CD8-positive, alpha-beta memory T cell (primary cell): ENCODE measurements at regions not wholly inside any gene's neighbourhood (a gene's known extent, or its start where the extent isn't known, plus 50 kb on each side); places are given as distances from the start of the nearest gene placed in this dataset.

Experiments
- CTCF ChIA-PET: fragments of 350-600 bp; sonication (Branson Sonifier 250); formaldehyde crosslinking; loops from one replicate; lab custom pipeline; 2021; ENCODE audit warnings: antibody characterized with exemption; lab: Charles Lee
- POLR2A ChIA-PET: fragments of 350-600 bp; sonication (Branson Sonifier 250); formaldehyde crosslinking; loops from one replicate; lab custom pipeline; 2021; ENCODE audit warnings: antibody characterized with exemption; lab: Charles Lee
- DNase-seq, 5 donors: peaks; one replicate each; pipeline versions ENCODE4 v3.0.0 to v3.0.0-alpha.2; 2020 to 2022; ENCODE audit warnings: mixed read lengths in 1 of 5
- H3K27ac ChIP-seq: one replicate; pipeline ENCODE4 v1.7.0; 2013; ENCODE audit warnings: low read depth, mild to moderate bottlenecking, low read length, moderate library complexity
- H3K27me3 ChIP-seq: 2 replicates; pipeline ENCODE4 v1.7.0; 2013; ENCODE audit warnings: low read length, mild to moderate bottlenecking; ENCODE audit not compliant: insufficient read depth, poor library complexity, severe bottlenecking
- H3K36me3 ChIP-seq: 2 replicates; pipeline ENCODE4 v1.7.0; 2013; ENCODE audit warnings: mild to moderate bottlenecking, low read length, moderate library complexity; ENCODE audit not compliant: insufficient read depth
- H3K4me1 ChIP-seq: 2 replicates; pipeline ENCODE4 v1.7.0; 2013; ENCODE audit warnings: mild to moderate bottlenecking, low read length, moderate library complexity; ENCODE audit not compliant: insufficient read depth
- H3K4me3 ChIP-seq: 2 replicates; pipeline ENCODE4 v1.7.0; 2013; ENCODE audit warnings: mild to moderate bottlenecking, low read length
- H3K9me3 ChIP-seq: 2 replicates; pipeline ENCODE4 v1.7.0; 2013; ENCODE audit warnings: mild to moderate bottlenecking, low read length
- H3K27ac Mint-ChIP-seq, 8 donors: one replicate each; pipeline ENCODE4 v1.8.0; 2020 to 2021; ENCODE audit warnings: mixed read lengths in 8 of 8, mild to moderate bottlenecking in 6 of 8, inconsistent platforms in 3 of 8, moderate library complexity in 3 of 8
- H3K27me3 Mint-ChIP-seq, 2 donors: one replicate each; pipeline ENCODE4 v1.8.0; 2020 to 2021; ENCODE audit warnings: mixed read lengths in 2 of 2, mild to moderate bottlenecking in 1 of 2, moderate library complexity in 1 of 2
- H3K36me3 Mint-ChIP-seq, 3 donors: one replicate each; pipeline ENCODE4 v1.8.0; 2020 to 2021; ENCODE audit warnings: mixed read lengths in 3 of 3, inconsistent platforms in 1 of 3, mild to moderate bottlenecking in 1 of 3
- H3K4me1 Mint-ChIP-seq, 3 donors: one replicate each; pipeline ENCODE4 v1.8.0; 2020 to 2021; ENCODE audit warnings: mixed read lengths in 3 of 3, inconsistent platforms in 1 of 3, mild to moderate bottlenecking in 1 of 3
- H3K4me3 Mint-ChIP-seq, 7 donors: one replicate each; pipeline ENCODE4 v1.8.0; 2020 to 2021; ENCODE audit warnings: mixed read lengths in 7 of 7, mild to moderate bottlenecking in 6 of 7, moderate library complexity in 4 of 7, inconsistent platforms in 2 of 7
- H3K9me3 Mint-ChIP-seq, 5 donors: one replicate each; pipeline ENCODE4 v1.8.0; 2020 to 2022; ENCODE audit warnings: mixed read lengths in 5 of 5, mild to moderate bottlenecking in 3 of 5, moderate library complexity in 2 of 5, inconsistent platforms in 1 of 5

- Histone ChIP-seq H3K4me3 (no peak overlapping the region), H3K27me3 (no peaks in the 10 kb centered on the region), H3K4me1 (no peaks in the 10 kb centered on the region), H3K36me3 (no peaks in the 10 kb centered on the region), H3K9me3 (no peaks in the 10 kb centered on the region), H3K27ac (no peak overlapping the region)
- H3K36me3 Mint-ChIP-seq, result peaks cover 0 to 3% (median 3%) of the 10 kb centered on the region in 3 donors
- H3K4me1 Mint-ChIP-seq, result peaks cover 8 to 21% (median 19%) of the 10 kb centered on the region in 3 donors
- DNase-seq, result no peak
- ChIA-PET CTCF (interaction anchor here (1.2 kb wide), 1 partner anchor 15 kb away, joined by 3 read pairs; no protein-coding TSS in a partner anchor), POLR2A (no interaction called here)
- H3K9me3 Mint-ChIP-seq, result no peaks in the 10 kb centered on the region
- no peak overlapping the region for H3K4me3 Mint-ChIP-seq
- no peak overlapping the region for H3K27ac Mint-ChIP-seq
- H3K27me3 Mint-ChIP-seq, result peaks cover 0 to 3% of the 10 kb centered on the region in 2 donors
These were observed 739.2 kb downstream of the VRK1 start for GRCh38 chr14:97536421-97536820.

- H3K4me1 ChIP-seq, result peaks cover 4% of the 10 kb centered on the region
- Mint-ChIP-seq H3K27me3 (peaks cover 0 to 3% of the 10 kb centered on the region in 2 donors), H3K9me3 (no peaks in the 10 kb centered on the region), H3K36me3 (peaks cover 0 to 3% (median 0%) of the 10 kb centered on the region in 3 donors), H3K4me1 (peaks cover 20 to 32% (median 32%) of the 10 kb centered on the region in 3 donors), H3K4me3 (no peak overlapping the region), H3K27ac (peak overlapping the region in 3 of 8 donors; percentile 22 to 72 (median 43))
- H3K9me3 ChIP-seq, result no peaks in the 10 kb centered on the region
- H3K4me3 ChIP-seq, result no peak overlapping the region
- no peak overlapping the region for H3K27ac ChIP-seq
- CTCF ChIA-PET, result no interaction called here
- DNase-seq, result no peak
- POLR2A ChIA-PET, result no interaction called here
- no peaks in the 10 kb centered on the region for H3K36me3 ChIP-seq
- H3K27me3 ChIP-seq, result no peaks in the 10 kb centered on the region
These were observed 741.7 kb downstream of the VRK1 start for GRCh38 chr14:97538749-97539410.

- Histone ChIP-seq H3K9me3 (no peaks in the 10 kb centered on the region), H3K4me3 (no peak overlapping the region), H3K4me1 (peaks cover 8% of the 10 kb centered on the region), H3K27me3 (no peaks in the 10 kb centered on the region), H3K36me3 (no peaks in the 10 kb centered on the region), H3K27ac (no peak overlapping the region)
- DNase-seq, result no peak
- Mint-ChIP-seq H3K4me3 (no peak overlapping the region), H3K4me1 (peaks cover 26 to 37% (median 37%) of the 10 kb centered on the region in 3 donors), H3K9me3 (no peaks in the 10 kb centered on the region), H3K36me3 (peaks cover 0 to 3% (median 0%) of the 10 kb centered on the region in 3 donors), H3K27me3 (peaks cover 0 to 3% of the 10 kb centered on the region in 2 donors), H3K27ac (peak overlapping the region in 1 of 8 donors; percentile 72)
- POLR2A ChIA-PET, result no interaction called here
- CTCF ChIA-PET, result no interaction called here
These were observed 742.2 kb downstream of the VRK1 start for GRCh38 chr14:97539411-97539795.

- peaks cover 0 to 3% of the 10 kb centered on the region in 2 donors for H3K27me3 Mint-ChIP-seq
- Histone ChIP-seq H3K9me3 (no peaks in the 10 kb centered on the region), H3K36me3 (no peaks in the 10 kb centered on the region), H3K27ac (no peak overlapping the region), H3K27me3 (no peaks in the 10 kb centered on the region), H3K4me1 (peaks cover 8% of the 10 kb centered on the region), H3K4me3 (no peak overlapping the region)
- no peak overlapping the region for H3K4me3 Mint-ChIP-seq
- H3K27ac Mint-ChIP-seq, result peak overlapping the region in 1 of 8 donors; percentile 8
- ChIA-PET POLR2A (no interaction called here), CTCF (no interaction called here)
- H3K4me1 Mint-ChIP-seq, result peaks cover 27 to 42% (median 42%) of the 10 kb centered on the region in 3 donors
- H3K9me3 Mint-ChIP-seq, result no peaks in the 10 kb centered on the region
- peaks cover 0 to 3% (median 0%) of the 10 kb centered on the region in 3 donors for H3K36me3 Mint-ChIP-seq
- no peak for DNase-seq
These were observed 742.7 kb downstream of the VRK1 start for GRCh38 chr14:97539884-97540283.

GRCh38 chr14:97543221-97543620 lies 746.0 kb downstream of the VRK1 start:
- H3K36me3 ChIP-seq, result no peaks in the 10 kb centered on the region
- Mint-ChIP-seq H3K36me3 (peaks cover 0 to 6% (median 0%) of the 10 kb centered on the region in 3 donors), H3K27me3 (peaks cover 0 to 2% of the 10 kb centered on the region in 2 donors), H3K9me3 (no peaks in the 10 kb centered on the region), H3K4me1 (peaks cover 27 to 44% (median 39%) of the 10 kb centered on the region in 3 donors), H3K4me3 (peak overlapping the region in 2 of 7 donors; percentile 15 to 34), H3K27ac (peak overlapping the region in 3 of 8 donors; percentile 6 to 56 (median 24))
- H3K4me3 ChIP-seq, result no peak overlapping the region
- DNase-seq, result no peak
- no peaks in the 10 kb centered on the region for H3K9me3 ChIP-seq
- H3K4me1 ChIP-seq, result peaks cover 8% of the 10 kb centered on the region
- no peaks in the 10 kb centered on the region for H3K27me3 ChIP-seq
- no peak overlapping the region for H3K27ac ChIP-seq
- POLR2A ChIA-PET, result interaction anchor here (0.8 kb wide), 1 partner anchor 76 kb away, joined by 3 read pairs; no protein-coding TSS in a partner anchor
- CTCF ChIA-PET, result interaction anchor here (1.4 kb wide), 1 partner anchor 36 kb away, joined by 3 read pairs; no protein-coding TSS in a partner anchor

- H3K27ac Mint-ChIP-seq, result peak overlapping the region in 4 of 8 donors; percentile 5 to 66 (median 31)
- peaks cover 0 to 6% (median 0%) of the 10 kb centered on the region in 3 donors for H3K36me3 Mint-ChIP-seq
- Histone ChIP-seq H3K27ac (no peak overlapping the region), H3K36me3 (no peaks in the 10 kb centered on the region), H3K27me3 (no peaks in the 10 kb centered on the region), H3K4me1 (peaks cover 8% of the 10 kb centered on the region), H3K9me3 (no peaks in the 10 kb centered on the region), H3K4me3 (no peak overlapping the region)
- H3K4me3 Mint-ChIP-seq, result peak overlapping the region in 4 of 7 donors; percentile 13 to 61 (median 34)
- no peaks in the 10 kb centered on the region for H3K9me3 Mint-ChIP-seq
- peaks cover 0 to 2% of the 10 kb centered on the region in 2 donors for H3K27me3 Mint-ChIP-seq
- ChIA-PET CTCF (interaction anchor here (1.4 kb wide), 1 partner anchor 36 kb away, joined by 3 read pairs; no protein-coding TSS in a partner anchor), POLR2A (interaction anchor here (0.7 to 0.8 kb wide), 2 partner anchors 13 to 76 kb away, joined by 3 to 4 read pairs; no protein-coding TSS in a partner anchor)
- no peak for DNase-seq
- peaks cover 21 to 38% (median 34%) of the 10 kb centered on the region in 3 donors for H3K4me1 Mint-ChIP-seq
These were observed 746.6 kb downstream of the VRK1 start for GRCh38 chr14:97543816-97544215.

GRCh38 chr14:97544571-97544970 lies 747.4 kb downstream of the VRK1 start:
- H3K27ac ChIP-seq, result no peak overlapping the region
- no peak for DNase-seq
- H3K36me3 Mint-ChIP-seq, result peaks cover 0 to 5% (median 0%) of the 10 kb centered on the region in 3 donors
- H3K36me3 ChIP-seq, result no peaks in the 10 kb centered on the region
- H3K27me3 Mint-ChIP-seq, result peaks cover 0 to 2% of the 10 kb centered on the region in 2 donors
- H3K4me1 ChIP-seq, result peaks cover 8% of the 10 kb centered on the region
- CTCF ChIA-PET, result no interaction called here
- H3K27ac Mint-ChIP-seq, result no peak overlapping the region
- POLR2A ChIA-PET, result interaction anchor here (0.7 kb wide), 1 partner anchor 13 kb away, joined by 4 read pairs; no protein-coding TSS in a partner anchor
- H3K4me3 Mint-ChIP-seq, result peak overlapping the region in 2 of 7 donors; percentile 28 to 61
- H3K4me3 ChIP-seq, result no peak overlapping the region
- no peaks in the 10 kb centered on the region for H3K9me3 Mint-ChIP-seq
- H3K27me3 ChIP-seq, result no peaks in the 10 kb centered on the region
- peaks cover 19 to 31% (median 27%) of the 10 kb centered on the region in 3 donors for H3K4me1 Mint-ChIP-seq
- no peaks in the 10 kb centered on the region for H3K9me3 ChIP-seq
